GM21367 (cell line): ENCODE measurements at regions not wholly inside any gene's neighbourhood (a gene's known extent, or its start where the extent isn't known, plus 50 kb on each side); places are given as distances from the start of the nearest gene placed in this dataset.

Experiments used
- ATAC-seq: cut with Tn5 transposase; IDR thresholded peaks from one replicate; pipeline ENCODE4 v1.9.1; 2021; ENCODE audit not compliant: unreplicated experiment

DNA sequence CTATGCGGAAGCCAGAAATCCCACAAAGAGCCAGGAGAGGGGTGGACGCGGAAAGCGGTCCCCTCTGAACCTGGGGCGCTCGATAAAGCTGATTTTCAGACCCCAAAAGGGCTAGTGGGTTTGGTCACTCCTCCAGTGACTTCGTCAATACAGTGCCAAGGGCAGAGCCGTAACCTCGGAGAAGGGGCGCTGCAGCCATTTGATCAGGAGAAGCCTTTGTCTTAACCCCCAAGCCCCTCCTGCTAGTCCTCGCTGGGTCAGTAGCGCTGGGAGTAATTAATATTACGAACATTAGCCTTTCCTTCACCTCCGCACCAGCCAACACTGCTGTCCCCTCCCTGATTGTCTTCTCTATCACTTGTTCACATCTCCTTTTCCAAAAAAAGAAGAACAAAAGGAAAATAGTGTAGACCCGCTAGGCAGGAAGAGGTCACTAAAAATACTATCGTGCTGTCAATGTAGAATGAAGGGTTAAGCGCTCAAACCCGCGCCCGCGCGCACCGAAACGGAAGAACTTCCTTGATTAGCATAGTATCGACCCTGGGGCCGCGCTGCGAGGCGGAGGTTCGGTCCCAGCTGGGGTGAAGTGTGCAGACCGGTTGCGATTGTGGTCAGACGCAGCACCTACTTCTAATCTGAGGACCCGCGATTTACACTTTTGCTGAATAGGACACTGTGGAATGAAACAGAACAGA, 63.2 kb upstream of the MAPRE2 start:
- peak; percentile 3 for ATAC-seq

- no peak for ATAC-seq
Observed at GRCh38 chr18:34978533-34978893, 62.7 kb upstream of the MAPRE2 start.

DNA sequence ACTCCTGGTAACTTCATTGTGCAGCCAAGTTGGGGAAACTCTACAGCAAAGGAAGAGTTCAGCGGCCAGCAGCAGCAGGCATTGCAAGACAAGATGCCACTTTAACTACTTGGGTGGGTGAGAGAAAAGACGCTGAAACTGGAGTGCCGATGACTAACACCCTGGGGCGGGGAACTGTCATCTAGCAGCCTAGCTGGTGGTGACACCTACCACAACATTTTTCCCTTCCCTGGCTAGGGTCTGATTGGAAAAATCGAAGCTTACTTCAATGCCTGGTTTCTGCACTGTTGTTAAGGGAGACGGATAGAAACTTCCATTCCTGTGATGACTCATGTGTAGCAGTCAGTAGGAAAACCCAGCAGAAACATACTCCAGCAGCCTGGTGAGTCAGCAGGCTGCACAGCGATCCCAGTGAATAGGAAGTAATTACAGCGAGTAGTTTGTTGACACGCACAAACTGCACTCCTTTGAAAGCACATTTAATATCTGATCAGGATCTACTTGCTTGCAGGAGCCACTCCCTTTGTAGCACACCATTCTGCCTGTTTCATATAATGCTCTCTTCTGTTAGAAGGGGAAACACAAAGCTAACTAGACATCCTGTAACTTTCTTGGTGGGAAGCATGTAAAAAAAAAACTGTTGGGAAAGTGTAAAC, 62.1 kb upstream of the MAPRE2 start:
- no peak for ATAC-seq

- ATAC-seq, result no peak
Observed at GRCh38 chr18:34981487-34981886, 59.7 kb upstream of the MAPRE2 start.

DNA sequence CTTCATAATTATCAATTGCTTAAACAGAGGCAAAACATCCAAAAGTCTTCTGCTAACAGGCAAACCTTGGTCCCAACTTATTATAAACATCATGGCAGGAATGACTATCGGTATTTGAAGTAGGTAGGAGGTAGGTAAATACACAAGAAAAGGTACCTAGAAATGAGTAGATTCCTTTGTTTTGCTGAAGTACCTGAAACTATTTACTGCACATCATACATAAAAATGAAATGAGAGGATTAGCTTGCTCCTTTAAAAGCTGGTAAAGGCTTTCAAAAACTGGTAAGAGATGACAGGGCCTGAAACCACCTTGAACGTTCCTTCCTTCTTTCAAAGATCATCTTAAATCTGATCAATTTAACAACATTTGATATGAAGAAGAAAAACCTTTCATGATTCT, 55.2 kb upstream of the MAPRE2 start:
- no peak for ATAC-seq

DNA sequence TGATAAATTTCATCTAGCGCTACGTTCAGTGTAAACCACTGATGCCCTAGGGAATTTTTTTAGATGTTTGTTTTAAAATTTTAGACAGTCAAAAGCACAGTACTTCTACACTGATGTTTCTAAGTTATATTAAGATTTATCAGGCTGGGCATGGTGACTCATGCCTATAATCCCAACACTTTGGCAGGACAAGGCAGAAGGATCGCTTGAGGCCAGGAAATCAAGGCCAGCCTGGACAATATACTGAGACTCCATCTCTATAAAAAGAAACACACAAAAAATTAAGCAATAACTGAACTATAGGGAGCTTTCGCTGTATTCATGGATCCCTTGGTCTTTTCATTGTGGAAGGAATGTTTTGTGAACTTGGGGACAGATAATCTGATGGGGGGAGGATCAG, 50.6 kb upstream of the MAPRE2 start:
- no peak for ATAC-seq

DNA sequence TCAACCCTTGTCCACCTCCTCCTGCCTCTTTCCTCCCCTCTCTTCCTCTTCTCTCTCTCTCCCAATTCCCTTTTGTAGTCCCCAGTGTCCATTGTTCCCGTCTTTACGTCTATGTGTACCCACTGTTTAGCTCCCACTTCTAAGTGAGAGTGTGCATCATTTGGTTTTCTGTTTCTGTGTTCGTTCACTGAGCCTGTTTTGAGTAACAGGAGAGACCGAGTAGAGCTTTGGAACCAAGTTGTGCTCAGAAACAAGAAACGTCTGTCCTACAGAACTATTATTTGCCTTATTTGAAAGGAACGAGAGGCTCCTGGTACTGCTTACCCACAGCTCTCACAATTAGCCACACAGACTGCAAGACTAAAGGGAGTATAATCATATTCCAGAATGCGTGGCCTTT, 50.1 kb upstream of the MAPRE2 start:
- ATAC-seq, result no peak
